ENCODE measurements at regions not wholly inside any gene's neighbourhood (a gene's known extent, or its start where the extent isn't known, plus 50 kb on each side); places are given as distances from the start of the nearest gene placed in this dataset.

DNA sequence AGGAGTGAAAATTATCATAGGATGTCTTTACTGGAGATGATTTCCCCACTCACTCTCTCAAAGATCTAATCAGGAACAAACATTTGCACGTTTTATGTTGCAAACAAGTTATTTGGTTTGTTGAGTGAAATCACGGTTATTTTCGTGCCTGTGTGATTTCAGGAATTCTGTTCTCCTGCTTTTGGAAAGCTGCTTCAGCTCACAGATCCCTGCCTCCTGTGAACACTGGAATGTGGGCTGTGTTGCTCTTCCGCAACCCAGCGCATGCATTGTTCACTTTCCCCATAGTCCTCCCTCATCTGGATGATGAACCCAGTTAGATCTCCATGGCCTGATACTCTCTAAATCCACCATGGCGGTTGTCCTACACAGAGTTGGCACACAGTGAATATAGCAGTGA is 91.0 kb downstream of the PLEKHG1 start:
- H2AFZ ChIP-seq (ENCODE audit: low read depth, low read length): no peak overlapping the region
- no peak overlapping the region for H3K9ac ChIP-seq (ENCODE audit: low read depth, low read length)
- DNase-seq: no peak
- no peaks in the 10 kb centered on the region for H3K9me3 ChIP-seq (ENCODE audit: insufficient read depth, low read length, severe bottlenecking)
- H4K20me1 ChIP-seq (ENCODE audit: insufficient read depth, low read length): no peaks in the 10 kb centered on the region
- H3K79me2 ChIP-seq (ENCODE audit: insufficient read depth, low read length): no peaks in the 10 kb centered on the region
- H3K4me2 ChIP-seq (ENCODE audit: insufficient read depth, low read length): no peak overlapping the region
- ATAC-seq (ENCODE audit: insufficient read depth, low read depth): no peak
- no peak for TF ChIP-seq EZH2 (IDR thresholded peaks at IDR 0.05; ENCODE audit: borderline replicate concordance, low read depth, low read length, severe bottlenecking)
- TF ChIP-seq, protein P1, sequence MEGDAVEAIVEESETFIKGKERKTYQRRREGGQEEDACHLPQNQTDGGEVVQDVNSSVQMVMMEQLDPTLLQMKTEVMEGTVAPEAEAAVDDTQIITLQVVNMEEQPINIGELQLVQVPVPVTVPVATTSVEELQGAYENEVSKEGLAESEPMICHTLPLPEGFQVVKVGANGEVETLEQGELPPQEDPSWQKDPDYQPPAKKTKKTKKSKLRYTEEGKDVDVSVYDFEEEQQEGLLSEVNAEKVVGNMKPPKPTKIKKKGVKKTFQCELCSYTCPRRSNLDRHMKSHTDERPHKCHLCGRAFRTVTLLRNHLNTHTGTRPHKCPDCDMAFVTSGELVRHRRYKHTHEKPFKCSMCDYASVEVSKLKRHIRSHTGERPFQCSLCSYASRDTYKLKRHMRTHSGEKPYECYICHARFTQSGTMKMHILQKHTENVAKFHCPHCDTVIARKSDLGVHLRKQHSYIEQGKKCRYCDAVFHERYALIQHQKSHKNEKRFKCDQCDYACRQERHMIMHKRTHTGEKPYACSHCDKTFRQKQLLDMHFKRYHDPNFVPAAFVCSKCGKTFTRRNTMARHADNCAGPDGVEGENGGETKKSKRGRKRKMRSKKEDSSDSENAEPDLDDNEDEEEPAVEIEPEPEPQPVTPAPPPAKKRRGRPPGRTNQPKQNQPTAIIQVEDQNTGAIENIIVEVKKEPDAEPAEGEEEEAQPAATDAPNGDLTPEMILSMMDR (IDR thresholded peaks at IDR 0.05; ENCODE audit: borderline replicate concordance, extremely low read depth, low read length, poor library complexity, severe bottlenecking): no peak
- no peak overlapping the region for H3K4me3 ChIP-seq (ENCODE audit: low read depth in 1 of 2, low read length in 2 of 2)
- no peaks in the 10 kb centered on the region for H3K27me3 ChIP-seq (ENCODE audit: insufficient read depth, low read length, poor library complexity)
- no peaks in the 10 kb centered on the region for H3K36me3 ChIP-seq (ENCODE audit: insufficient read depth, low read length)
- no peaks in the 10 kb centered on the region for H3K4me1 ChIP-seq (ENCODE audit: insufficient read depth, low read length)
- H3K27ac ChIP-seq (ENCODE audit: low read length): no peak overlapping the region

DNA sequence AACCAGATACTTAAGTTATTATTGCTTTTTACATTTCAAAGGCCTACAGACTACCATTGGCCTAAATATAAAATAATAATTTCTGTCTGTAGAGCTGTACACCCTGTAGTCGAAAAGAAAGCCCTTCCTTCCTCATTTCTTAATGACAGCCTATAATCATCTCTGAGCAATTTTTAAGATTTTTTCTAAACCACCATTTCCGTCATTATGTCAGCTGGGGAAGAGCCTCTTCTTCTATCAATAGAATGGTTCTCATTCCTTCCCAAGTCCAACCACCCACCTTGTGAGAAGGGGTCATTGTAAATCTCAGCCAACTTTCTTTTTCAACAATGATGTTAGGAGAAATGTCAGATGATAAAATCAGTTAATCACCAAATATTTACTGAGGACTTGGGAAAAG is 91.8 kb downstream of the PLEKHG1 start:
- H3K9ac ChIP-seq (ENCODE audit: low read depth, low read length): no peak overlapping the region
- ATAC-seq (ENCODE audit: insufficient read depth, low read depth): no peak
- H3K36me3 ChIP-seq (ENCODE audit: insufficient read depth, low read length): no peaks in the 10 kb centered on the region
- no peaks in the 10 kb centered on the region for H3K4me1 ChIP-seq (ENCODE audit: insufficient read depth, low read length)
- H3K27me3 ChIP-seq (ENCODE audit: insufficient read depth, low read length, poor library complexity): no peaks in the 10 kb centered on the region
- no peak overlapping the region for H3K27ac ChIP-seq (ENCODE audit: low read length)
- H3K4me3 ChIP-seq (ENCODE audit: low read depth in 1 of 2, low read length in 2 of 2): no peak overlapping the region
- no peak overlapping the region for H2AFZ ChIP-seq (ENCODE audit: low read depth, low read length)
- H4K20me1 ChIP-seq (ENCODE audit: insufficient read depth, low read length): no peaks in the 10 kb centered on the region
- H3K4me2 ChIP-seq (ENCODE audit: insufficient read depth, low read length): no peak overlapping the region
- H3K9me3 ChIP-seq (ENCODE audit: insufficient read depth, low read length, severe bottlenecking): no peaks in the 10 kb centered on the region
- no peaks in the 10 kb centered on the region for H3K79me2 ChIP-seq (ENCODE audit: insufficient read depth, low read length)
- DNase-seq: no peak
- TF ChIP-seq, protein P1 (IDR thresholded peaks at IDR 0.05; ENCODE audit: borderline replicate concordance, extremely low read depth, low read length, poor library complexity, severe bottlenecking): no peak
- TF ChIP-seq EZH2 (IDR thresholded peaks at IDR 0.05; ENCODE audit: borderline replicate concordance, low read depth, low read length, severe bottlenecking): no peak

DNA sequence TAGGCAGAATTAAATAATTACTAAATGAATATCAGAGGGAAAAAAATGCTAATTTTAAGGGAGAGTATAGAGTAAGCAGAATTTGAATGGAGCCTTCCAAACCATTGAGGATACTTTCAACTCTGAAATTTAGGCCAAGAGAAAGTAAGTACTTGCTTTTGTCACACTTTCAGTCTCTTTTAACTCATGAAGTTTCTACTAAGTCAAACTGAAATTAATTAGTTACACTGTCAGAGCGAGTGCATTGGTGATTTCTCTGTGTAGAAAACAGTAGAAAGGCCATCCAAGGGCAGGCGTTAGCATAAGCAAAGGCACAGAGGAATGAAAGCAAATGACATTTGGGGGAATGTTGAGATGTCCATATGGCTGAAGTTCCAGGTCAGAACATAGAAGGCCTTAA is 92.9 kb downstream of the PLEKHG1 start:
- Histone ChIP-seq H3K36me3 (ENCODE audit: insufficient read depth, low read length) (no peaks in the 10 kb centered on the region), H3K79me2 (ENCODE audit: insufficient read depth, low read length) (no peaks in the 10 kb centered on the region), H3K9me3 (ENCODE audit: insufficient read depth, low read length, severe bottlenecking) (no peaks in the 10 kb centered on the region), H3K4me2 (ENCODE audit: insufficient read depth, low read length) (no peak overlapping the region), H3K27ac (ENCODE audit: low read length) (no peak overlapping the region), H3K4me1 (ENCODE audit: insufficient read depth, low read length) (no peaks in the 10 kb centered on the region), H3K27me3 (ENCODE audit: insufficient read depth, low read length, poor library complexity) (no peaks in the 10 kb centered on the region), H4K20me1 (ENCODE audit: insufficient read depth, low read length) (no peaks in the 10 kb centered on the region), H2AFZ (ENCODE audit: low read depth, low read length) (no peak overlapping the region), H3K9ac (ENCODE audit: low read depth, low read length) (no peak overlapping the region), H3K4me3 (ENCODE audit: low read depth in 1 of 2, low read length in 2 of 2) (no peak overlapping the region)
- no peak for ATAC-seq (ENCODE audit: insufficient read depth, low read depth)
- no peak for TF ChIP-seq EZH2 (IDR thresholded peaks at IDR 0.05; ENCODE audit: borderline replicate concordance, low read depth, low read length, severe bottlenecking)
- TF ChIP-seq, protein P1 (IDR thresholded peaks at IDR 0.05; ENCODE audit: borderline replicate concordance, extremely low read depth, low read length, poor library complexity, severe bottlenecking): no peak
- DNase-seq: no peak

DNA sequence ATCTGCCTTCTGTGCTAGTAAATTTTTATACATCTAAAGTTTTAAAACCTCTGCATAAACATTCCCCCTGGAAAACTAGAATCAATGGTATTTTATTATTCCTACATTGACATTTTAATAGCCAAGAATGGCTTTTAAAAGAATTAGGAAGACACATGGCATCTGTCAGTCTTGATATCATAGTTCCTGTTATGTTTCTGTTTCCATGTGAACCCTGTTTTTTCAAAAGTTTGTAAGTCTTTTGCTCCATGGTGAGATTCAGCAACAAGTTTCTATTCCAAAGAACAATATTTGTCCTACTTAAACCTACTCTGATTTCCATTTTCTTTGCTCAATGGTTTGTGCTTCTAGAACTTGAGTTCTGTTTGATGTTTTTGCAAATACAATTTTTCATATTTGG is 95.2 kb downstream of the PLEKHG1 start:
- ATAC-seq (ENCODE audit: insufficient read depth, low read depth): no peak
- H4K20me1 ChIP-seq (ENCODE audit: insufficient read depth, low read length): no peaks in the 10 kb centered on the region
- no peak overlapping the region for H3K9ac ChIP-seq (ENCODE audit: low read depth, low read length)
- no peak overlapping the region for H3K27ac ChIP-seq (ENCODE audit: low read length)
- H3K4me3 ChIP-seq (ENCODE audit: low read depth in 1 of 2, low read length in 2 of 2): no peak overlapping the region
- no peak for DNase-seq
- no peak overlapping the region for H3K4me2 ChIP-seq (ENCODE audit: insufficient read depth, low read length)
- H3K27me3 ChIP-seq (ENCODE audit: insufficient read depth, low read length, poor library complexity): peaks cover 9% of the 10 kb centered on the region
- H3K9me3 ChIP-seq (ENCODE audit: insufficient read depth, low read length, severe bottlenecking): no peaks in the 10 kb centered on the region
- H3K4me1 ChIP-seq (ENCODE audit: insufficient read depth, low read length): no peaks in the 10 kb centered on the region
- no peaks in the 10 kb centered on the region for H3K36me3 ChIP-seq (ENCODE audit: insufficient read depth, low read length)
- TF ChIP-seq EZH2 (IDR thresholded peaks at IDR 0.05; ENCODE audit: borderline replicate concordance, low read depth, low read length, severe bottlenecking): no peak
- TF ChIP-seq, protein P1 (IDR thresholded peaks at IDR 0.05; ENCODE audit: borderline replicate concordance, extremely low read depth, low read length, poor library complexity, severe bottlenecking): no peak
- no peaks in the 10 kb centered on the region for H3K79me2 ChIP-seq (ENCODE audit: insufficient read depth, low read length)
- no peak overlapping the region for H2AFZ ChIP-seq (ENCODE audit: low read depth, low read length)

All from DND-41 (cell line).